DND-41 (cell line): ENCODE measurements at regions not wholly inside any gene's neighbourhood (a gene's known extent, or its start where the extent isn't known, plus 50 kb on each side); places are given as distances from the start of the nearest gene placed in this dataset.

ENCODE experiments used
- CTCF ChIP-seq: IDR thresholded peaks from 2 replicates; pipeline ENCODE4 v1.5.1; 2012; ENCODE audit warnings: borderline replicate concordance, low read length, moderate library complexity, mild to moderate bottlenecking; ENCODE audit not compliant: poor library complexity, severe bottlenecking; ENCODE audit errors: extremely low read depth
- EZH2 ChIP-seq: IDR thresholded peaks from 3 replicates; pipeline ENCODE4 v1.6.1; 2012; ENCODE audit warnings: borderline replicate concordance, low read depth, mild to moderate bottlenecking, moderate library complexity, low read length, inconsistent platforms; ENCODE audit not compliant: severe bottlenecking

DNA sequence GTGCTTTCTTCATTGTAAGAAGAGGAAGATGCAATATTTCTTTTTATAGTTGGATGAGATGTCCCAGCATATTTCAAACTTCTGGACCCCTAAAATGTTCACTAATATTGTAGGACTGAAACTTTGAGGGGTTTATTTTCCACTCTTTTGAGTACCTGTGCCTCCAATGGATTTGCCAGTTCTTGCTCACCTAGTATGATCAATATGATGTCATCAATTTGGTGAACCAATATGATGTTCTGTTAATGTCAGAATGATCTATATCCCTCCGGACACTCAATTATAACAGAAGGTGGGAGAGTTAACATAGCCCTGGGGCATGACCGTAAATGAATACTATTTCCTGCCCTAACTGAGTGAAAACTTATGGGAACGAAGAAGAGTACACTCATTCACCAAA is 178.3 kb downstream of the CBLN1 start:
- TF ChIP-seq CTCF (no peak), EZH2 (no peak)
